IMR-90 (cell line): ENCODE measurements at regions not wholly inside any gene's neighbourhood (a gene's known extent, or its start where the extent isn't known, plus 50 kb on each side); places are given as distances from the start of the nearest gene placed in this dataset.

Experiments
- ATAC-seq: fragments of 200-7000 bp; cut with Tn5 transposase; 2 replicates; pipeline ENCODE4 v1.9.1; 2020; ENCODE audit warnings: low read depth, mild to moderate bottlenecking, moderate library complexity
- BruUV-seq: library from RNA; stranded (reverse); fragments of 400-500 nt; replicated peaks from 2 replicates; lab custom pipeline; 2021; lab: Mats Ljungman, UMichigan
- CTCF ChIA-PET: fragments of 300-600 bp; formaldehyde crosslinking; extraction: SDS; loops from one replicate; lab custom pipeline; 2021; ENCODE audit warnings: antibody characterized with exemption; lab: Yijun Ruan, JAX
- POLR2A ChIA-PET: fragments of 300-600 bp; sonication (Branson Sonifier 250); formaldehyde crosslinking; loops from one replicate; lab custom pipeline; 2022; ENCODE audit warnings: antibody characterized with exemption; ENCODE audit not compliant: unreplicated experiment; lab: Charles Lee
- DNase-seq: peaks from one replicate; pipeline ENCODE4 v3.0.0; 2013
- H2AFZ ChIP-seq: replicated peaks from 2 replicates; pipeline ENCODE3; 2013; ENCODE audit warnings: low read length, mild to moderate bottlenecking; ENCODE audit not compliant: poor library complexity
- H2AK5ac ChIP-seq: 2 replicates; pipeline ENCODE4 v1.6.1; 2013; ENCODE audit warnings: low read depth, low read length, inconsistent platforms
- H2AK9ac ChIP-seq: replicated peaks from 2 replicates; pipeline ENCODE3; 2013; ENCODE audit warnings: mild to moderate bottlenecking, low read depth, low read length, moderate library complexity; ENCODE audit not compliant: poor library complexity
- H2BK120ac ChIP-seq: 2 replicates; pipeline ENCODE4 v1.6.1; 2013; ENCODE audit warnings: low read depth, low read length, inconsistent platforms
- H2BK15ac ChIP-seq: 3 replicates; pipeline ENCODE4 v1.6.1; 2013; ENCODE audit warnings: low read depth, low read length, inconsistent platforms
- H2BK20ac ChIP-seq: 2 replicates; pipeline ENCODE4 v1.6.1; 2013; ENCODE audit warnings: low read depth, mild to moderate bottlenecking, inconsistent platforms, low read length, moderate library complexity
- H2BK5ac ChIP-seq: 2 replicates; pipeline ENCODE4 v1.6.1; 2013; ENCODE audit warnings: mild to moderate bottlenecking, low read depth, low read length, inconsistent platforms; ENCODE audit not compliant: poor library complexity, severe bottlenecking
- H3K14ac ChIP-seq: replicated peaks from 2 replicates; pipeline ENCODE4 v1.6.1; 2013; ENCODE audit warnings: low read depth, low read length, inconsistent platforms
- H3K18ac ChIP-seq: 2 replicates; pipeline ENCODE4 v1.6.1; 2013; ENCODE audit warnings: low read depth, low read length, control low read depth
- H3K23ac ChIP-seq: 2 replicates; pipeline ENCODE4 v1.6.1; 2013; ENCODE audit warnings: low read depth, low read length, inconsistent platforms
- H3K27ac ChIP-seq: 2 replicates; pipeline ENCODE4 v1.5.1; 2013; ENCODE audit warnings: mild to moderate bottlenecking, control low read depth, low read length; ENCODE audit not compliant: insufficient read depth
- H3K27me3 ChIP-seq: 2 replicates; pipeline ENCODE4 v1.6.1; 2013; ENCODE audit warnings: low read length; ENCODE audit not compliant: control insufficient read depth, insufficient read depth
- H3K36me3 ChIP-seq: 2 replicates; pipeline ENCODE4 v1.6.1; 2013; ENCODE audit warnings: low read length, mixed read lengths; ENCODE audit not compliant: control insufficient read depth, insufficient read depth
- H3K4ac ChIP-seq: 2 replicates; pipeline ENCODE4 v1.6.1; 2013; ENCODE audit warnings: low read depth, low read length, inconsistent platforms
- H3K4me1 ChIP-seq: 2 replicates; pipeline ENCODE4 v1.6.1; 2013; ENCODE audit warnings: low read length, mixed read lengths; ENCODE audit not compliant: control insufficient read depth, insufficient read depth
- H3K4me2 ChIP-seq: 2 replicates; pipeline ENCODE4 v1.6.1; 2013; ENCODE audit warnings: low read depth, mild to moderate bottlenecking, control low read depth, low read length, moderate library complexity
- H3K4me3 ChIP-seq: 2 replicates; pipeline ENCODE4 v1.5.1; 2013; ENCODE audit warnings: low read depth, mild to moderate bottlenecking, control low read depth, low read length, moderate library complexity; ENCODE audit not compliant: insufficient read depth
- H3K56ac ChIP-seq: 2 replicates; pipeline ENCODE4 v1.6.1; 2013; ENCODE audit warnings: low read length, inconsistent platforms; ENCODE audit not compliant: insufficient read depth; ENCODE audit errors: extremely low read depth
- H3K79me1 ChIP-seq, 2 experiments: 2 replicates each; pipeline ENCODE4 v1.6.1; 2013; ENCODE audit warnings: low read length in 2 of 2, inconsistent platforms in 1 of 2, low read depth in 1 of 2
- H3K9ac ChIP-seq: 2 replicates; pipeline ENCODE4 v1.6.1; 2013; ENCODE audit warnings: low read depth, low read length, control low read depth
- H3K9me1 ChIP-seq: 2 replicates; pipeline ENCODE4 v1.6.1; 2013; ENCODE audit warnings: low read length, inconsistent platforms; ENCODE audit not compliant: insufficient read depth
- H3K9me3 ChIP-seq: 2 replicates; pipeline ENCODE4 v1.6.1; 2013; ENCODE audit warnings: low read length; ENCODE audit not compliant: control insufficient read depth, insufficient read depth
- H4K20me1 ChIP-seq: 2 replicates; pipeline ENCODE4 v1.6.1; 2013; ENCODE audit warnings: low read length, inconsistent platforms; ENCODE audit not compliant: insufficient read depth
- H4K5ac ChIP-seq: 2 replicates; pipeline ENCODE4 v1.6.1; 2013; ENCODE audit warnings: mild to moderate bottlenecking, low read depth, low read length, control low read depth
- H4K8ac ChIP-seq, 2 experiments: 2 replicates each; pipeline ENCODE4 v1.6.1; 2013; ENCODE audit warnings: low read depth in 2 of 2, low read length in 2 of 2, control low read depth in 1 of 2, inconsistent platforms in 1 of 2
- H4K91ac ChIP-seq: 2 replicates; pipeline ENCODE4 v1.6.1; 2013; ENCODE audit warnings: low read depth, low read length, inconsistent platforms; ENCODE audit not compliant: insufficient read depth
- CHD1 ChIP-seq: IDR thresholded peaks from 2 replicates; pipeline ENCODE4 v1.6.1; 2012; ENCODE audit warnings: low read depth, low read length, improper control_type of control experiment
- CTCF ChIP-seq: conservative IDR thresholded peaks from 2 replicates; pipeline ENCODE4 v1.5.1; 2012; ENCODE audit warnings: mild to moderate bottlenecking, low read depth, low read length, improper control_type of control experiment
- FOS ChIP-seq: fragments of 150-350 bp; IDR thresholded peaks from 2 replicates; pipeline ENCODE4 v1.6.1; 2016; ENCODE audit warnings: low read depth, low read length
- MAFK ChIP-seq: IDR thresholded peaks from 2 replicates; pipeline ENCODE4 v1.6.1; 2012; ENCODE audit warnings: low read depth, low read length, improper control_type of control experiment
- NFE2L2 ChIP-seq: fragments of 150-350 bp; IDR thresholded peaks from 2 replicates; pipeline ENCODE4 v1.6.1; 2016; ENCODE audit warnings: low read depth, mild to moderate bottlenecking, low read length
- RAD21 ChIP-seq: IDR thresholded peaks from 2 replicates; pipeline ENCODE4 v1.6.1; 2012; ENCODE audit warnings: low read length, improper control_type of control experiment
- WGBS, 2 experiments: methylation state at CpG; one replicate each; pipeline versions ENCODE4 v1.1.5 to v1.1.7; 2013; ENCODE audit warnings: missing lambda C conversion rate in 2 of 2; ENCODE audit not compliant: insufficient read length in 1 of 2; ENCODE audit errors: extremely low coverage in 2 of 2; 5-methylcytosine and 5-hydroxymethylcytosine counted together
- dilution Hi-C: fragments of 300-500 bp; cut with HindIII; formaldehyde crosslinking; loops from one replicate; pipeline ENCODE4 v1.14.3; 2018; ENCODE audit warnings: low sequenced_read_pairs; ENCODE audit not compliant: unreplicated experiment
- in situ Hi-C: fragments of 300-500 bp; cut with MboI; formaldehyde crosslinking; loops from 3 replicates; pipeline ENCODE4 v1.14.3; 2019; ENCODE audit warnings: low sequenced_read_pairs, inconsistent platforms, mixed read lengths
- intact Hi-C: fragments of 100-400 bp; cut with micrococcal nuclease; formaldehyde crosslinking; loops from 2 replicates; pipeline ENCODE4 v1.10.0; 2022
- TF ChIP-seq, protein P1 (sequence below): fragments of 150-350 bp; IDR thresholded peaks from 2 replicates; pipeline ENCODE4 v1.6.1; 2016; ENCODE audit warnings: low read depth, mild to moderate bottlenecking, low read length, moderate library complexity, borderline replicate concordance

DNA sequence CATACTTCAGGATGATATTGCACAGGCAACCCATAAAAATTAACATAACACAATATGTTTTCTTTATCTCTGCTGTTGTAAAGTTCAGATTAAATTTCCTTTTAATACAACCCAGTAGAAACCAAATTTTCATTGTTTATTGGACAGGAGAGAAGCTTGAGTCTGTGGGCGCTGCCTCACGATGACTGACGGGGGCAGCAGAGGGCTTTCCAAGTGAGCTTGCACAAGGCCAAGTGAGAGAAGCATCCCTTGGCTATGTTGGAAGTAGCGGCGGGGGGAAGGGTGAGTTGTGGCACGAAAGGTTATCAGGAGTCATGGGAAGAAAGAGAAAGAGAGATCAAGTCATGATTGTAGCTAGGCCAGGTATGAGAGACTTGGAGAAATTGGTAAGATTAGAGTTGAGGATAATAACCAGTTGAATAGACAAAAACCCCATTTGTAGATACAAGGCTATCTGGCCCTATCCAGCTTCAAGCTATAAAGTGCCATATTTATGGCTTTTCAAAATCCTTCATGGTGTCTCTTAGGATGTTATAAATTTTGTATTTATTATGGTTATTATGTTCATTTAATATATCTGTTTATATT, 413.7 kb upstream of the FAM98A start:
- peak; percentile 23 for DNase-seq
- no peaks in the 10 kb centered on the region for H3K79me1 ChIP-seq
- H3K4me3 ChIP-seq: no peak overlapping the region
- no peak overlapping the region for H2AK9ac ChIP-seq
- no peak overlapping the region for H4K5ac ChIP-seq
- in situ Hi-C loops (no loop called here), dilution Hi-C loops (no loop called here), intact Hi-C loops (no loop called here)
- no peak overlapping the region for H3K14ac ChIP-seq
- no peak overlapping the region for H2BK15ac ChIP-seq
- no peak overlapping the region for H4K8ac ChIP-seq
- POLR2A ChIA-PET: no interaction called here
- H2BK20ac ChIP-seq: no peak overlapping the region
- H3K56ac ChIP-seq: no peak overlapping the region
- H3K18ac ChIP-seq: no peak overlapping the region
- no peak overlapping the region for H3K4me2 ChIP-seq
- no peak overlapping the region for H3K4ac ChIP-seq
- no peak overlapping the region for H4K91ac ChIP-seq
- H4K20me1 ChIP-seq: no peaks in the 10 kb centered on the region
- H2AFZ ChIP-seq: no peak overlapping the region
- BruUV-seq: no TSS peak
- CTCF ChIA-PET: interaction anchor here (0.9 to 1.4 kb wide), 2 partner anchors 9 to 12 kb away, joined by 3 to 4 read pairs; no protein-coding TSS in a partner anchor
- H3K9ac ChIP-seq: no peak overlapping the region
- no peaks in the 10 kb centered on the region for H3K36me3 ChIP-seq
- H3K27me3 ChIP-seq: no peaks in the 10 kb centered on the region
- no peak for ATAC-seq
- 27% methylated on average over 6 of the region's 6 CpGs; no CpG with 5 or more reads in 1 of the 2 experiments for WGBS, 2 experiments
- TF ChIP-seq CHD1 (no peak), RAD21 (peak; percentile 59), CTCF (peak; percentile 50), MAFK (no peak), NFE2L2 (no peak), FOS (no peak)
- TF ChIP-seq, protein P1, sequence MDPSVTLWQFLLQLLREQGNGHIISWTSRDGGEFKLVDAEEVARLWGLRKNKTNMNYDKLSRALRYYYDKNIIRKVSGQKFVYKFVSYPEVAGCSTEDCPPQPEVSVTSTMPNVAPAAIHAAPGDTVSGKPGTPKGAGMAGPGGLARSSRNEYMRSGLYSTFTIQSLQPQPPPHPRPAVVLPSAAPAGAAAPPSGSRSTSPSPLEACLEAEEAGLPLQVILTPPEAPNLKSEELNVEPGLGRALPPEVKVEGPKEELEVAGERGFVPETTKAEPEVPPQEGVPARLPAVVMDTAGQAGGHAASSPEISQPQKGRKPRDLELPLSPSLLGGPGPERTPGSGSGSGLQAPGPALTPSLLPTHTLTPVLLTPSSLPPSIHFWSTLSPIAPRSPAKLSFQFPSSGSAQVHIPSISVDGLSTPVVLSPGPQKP: no peak
- H3K9me1 ChIP-seq: no peaks in the 10 kb centered on the region
- no peak overlapping the region for H2BK5ac ChIP-seq
- no peak overlapping the region for H2BK120ac ChIP-seq
- no peaks in the 10 kb centered on the region for H3K4me1 ChIP-seq
- H2AK5ac ChIP-seq: no peak overlapping the region
- H3K27ac ChIP-seq: no peak overlapping the region
- H3K9me3 ChIP-seq: no peaks in the 10 kb centered on the region; the same call in 1 of the 2 replicates
- no peak overlapping the region for H3K23ac ChIP-seq
